PC-9 (cell line): ENCODE measurements at regions not wholly inside any gene's neighbourhood (a gene's known extent, or its start where the extent isn't known, plus 50 kb on each side); places are given as distances from the start of the nearest gene placed in this dataset.

Source experiments
- BruUV-seq: library from RNA; stranded (reverse); fragments of 400-500 nt; replicated peaks from 2 replicates; lab custom pipeline; 2021; lab: Mats Ljungman, UMichigan
- CTCF ChIA-PET: fragments of 300-600 bp; sonication (Branson Sonifier 250); formaldehyde crosslinking; loops from one replicate; lab custom pipeline; 2022; ENCODE audit warnings: antibody characterized with exemption; lab: Charles Lee
- POLR2A ChIA-PET: fragments of 300-600 bp; sonication (Branson Sonifier 250); formaldehyde crosslinking; loops from one replicate; lab custom pipeline; 2022; ENCODE audit warnings: antibody characterized with exemption; ENCODE audit not compliant: unreplicated experiment; lab: Charles Lee
- DNase-seq, 2 experiments: peaks; one replicate each; pipeline versions ENCODE4 v3.0.0 to v3.0.0-alpha.2; 2015 to 2022; ENCODE audit warnings: mixed read lengths in 1 of 2
- H2AFZ ChIP-seq: fragments of 200-600 bp; sonication (generic); 2 replicates; pipeline ENCODE4 v1.8.1; 2017; ENCODE audit warnings: antibody characterized with exemption
- H3F3A ChIP-seq: fragments of 200-600 bp; sonication (generic); 2 replicates; pipeline ENCODE4 v1.8.1; 2017; ENCODE audit warnings: antibody characterized with exemption, mild to moderate bottlenecking, low read depth; ENCODE audit not compliant: insufficient read depth
- H3K27ac ChIP-seq: fragments of 200-600 bp; sonication (generic); 2 replicates; pipeline ENCODE4 v1.6.1; 2016; ENCODE audit warnings: mixed run types
- H3K27me3 ChIP-seq: fragments of 200-600 bp; sonication (generic); 2 replicates; pipeline ENCODE4 v1.6.1; 2016; ENCODE audit warnings: low read depth, mixed run types; ENCODE audit not compliant: insufficient read depth
- H3K36me3 ChIP-seq: fragments of 200-600 bp; sonication (generic); 2 replicates; pipeline ENCODE4 v1.6.1; 2016; ENCODE audit warnings: low read depth, mixed run types
- H3K4me1 ChIP-seq: fragments of 200-600 bp; sonication (generic); replicated peaks from 2 replicates; pipeline ENCODE4 v1.6.1; 2016; ENCODE audit warnings: mixed run types; ENCODE audit not compliant: insufficient read depth
- H3K4me2 ChIP-seq: fragments of 200-600 bp; sonication (generic); 2 replicates; pipeline ENCODE4 v1.6.1; 2017; ENCODE audit warnings: mixed run types
- H3K4me3 ChIP-seq: fragments of 200-600 bp; sonication (generic); 2 replicates; pipeline ENCODE4 v1.6.1; 2016; ENCODE audit warnings: mixed run types
- H3K79me2 ChIP-seq: fragments of 200-600 bp; sonication (generic); 2 replicates; pipeline ENCODE4 v1.6.1; 2017; ENCODE audit warnings: low read depth, mixed run types
- H3K9me2 ChIP-seq: fragments of 200-600 bp; sonication (generic); 2 replicates; pipeline ENCODE4 v1.8.1; 2017; ENCODE audit warnings: mild to moderate bottlenecking; ENCODE audit not compliant: insufficient read depth
- H3K9me3 ChIP-seq: fragments of 200-600 bp; sonication (generic); 2 replicates; pipeline ENCODE4 v1.8.1; 2016; ENCODE audit warnings: low read depth; ENCODE audit not compliant: insufficient read depth
- H4K20me1 ChIP-seq: fragments of 200-600 bp; sonication (generic); 2 replicates; pipeline ENCODE4 v1.8.1; 2017; ENCODE audit not compliant: insufficient read depth
- EZH2 ChIP-seq: fragments of 200-600 bp; sonication (generic); IDR thresholded peaks from 2 replicates; pipeline ENCODE4 v1.8.0; 2017; ENCODE audit warnings: antibody characterized with exemption, low read depth
- intact Hi-C: fragments of 100-400 bp; cut with micrococcal nuclease; formaldehyde crosslinking; loops from one replicate; pipeline ENCODE4 v1.10.0; 2022; ENCODE audit not compliant: unreplicated experiment
- TF ChIP-seq, protein P1 (sequence below): fragments of 200-600 bp; sonication (generic); conservative IDR thresholded peaks from 2 replicates; pipeline ENCODE4 v1.6.1; 2017; ENCODE audit warnings: mixed run types, antibody characterized with exemption, mild to moderate bottlenecking, moderate library complexity

GRCh38 chr2:181821049-181821448 is 70.5 kb upstream of the ITPRID2 start:
- Histone ChIP-seq H3K9me2 (no peaks in the 10 kb centered on the region), H4K20me1 (no peaks in the 10 kb centered on the region), H3K4me2 (no peak overlapping the region), H3K4me3 (no peak overlapping the region), H3F3A (no peaks in the 10 kb centered on the region), H3K27me3 (no peaks in the 10 kb centered on the region), H2AFZ (no peak overlapping the region), H3K4me1 (0 out of 2 replicates have a peak, but pooled peaks cover 5% of the 10 kb centered on the region), H3K27ac (no peak overlapping the region), H3K36me3 (no peaks in the 10 kb centered on the region), H3K79me2 (no peaks in the 10 kb centered on the region), H3K9me3 (no peaks in the 10 kb centered on the region)
- ChIA-PET CTCF (no interaction called here), POLR2A (no interaction called here)
- no TSS peak for BruUV-seq
- TF ChIP-seq, protein P1, sequence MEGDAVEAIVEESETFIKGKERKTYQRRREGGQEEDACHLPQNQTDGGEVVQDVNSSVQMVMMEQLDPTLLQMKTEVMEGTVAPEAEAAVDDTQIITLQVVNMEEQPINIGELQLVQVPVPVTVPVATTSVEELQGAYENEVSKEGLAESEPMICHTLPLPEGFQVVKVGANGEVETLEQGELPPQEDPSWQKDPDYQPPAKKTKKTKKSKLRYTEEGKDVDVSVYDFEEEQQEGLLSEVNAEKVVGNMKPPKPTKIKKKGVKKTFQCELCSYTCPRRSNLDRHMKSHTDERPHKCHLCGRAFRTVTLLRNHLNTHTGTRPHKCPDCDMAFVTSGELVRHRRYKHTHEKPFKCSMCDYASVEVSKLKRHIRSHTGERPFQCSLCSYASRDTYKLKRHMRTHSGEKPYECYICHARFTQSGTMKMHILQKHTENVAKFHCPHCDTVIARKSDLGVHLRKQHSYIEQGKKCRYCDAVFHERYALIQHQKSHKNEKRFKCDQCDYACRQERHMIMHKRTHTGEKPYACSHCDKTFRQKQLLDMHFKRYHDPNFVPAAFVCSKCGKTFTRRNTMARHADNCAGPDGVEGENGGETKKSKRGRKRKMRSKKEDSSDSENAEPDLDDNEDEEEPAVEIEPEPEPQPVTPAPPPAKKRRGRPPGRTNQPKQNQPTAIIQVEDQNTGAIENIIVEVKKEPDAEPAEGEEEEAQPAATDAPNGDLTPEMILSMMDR = no peak
- TF ChIP-seq EZH2 = no peak
- intact Hi-C loops = no loop called here
- DNase-seq = no peak

DNA sequence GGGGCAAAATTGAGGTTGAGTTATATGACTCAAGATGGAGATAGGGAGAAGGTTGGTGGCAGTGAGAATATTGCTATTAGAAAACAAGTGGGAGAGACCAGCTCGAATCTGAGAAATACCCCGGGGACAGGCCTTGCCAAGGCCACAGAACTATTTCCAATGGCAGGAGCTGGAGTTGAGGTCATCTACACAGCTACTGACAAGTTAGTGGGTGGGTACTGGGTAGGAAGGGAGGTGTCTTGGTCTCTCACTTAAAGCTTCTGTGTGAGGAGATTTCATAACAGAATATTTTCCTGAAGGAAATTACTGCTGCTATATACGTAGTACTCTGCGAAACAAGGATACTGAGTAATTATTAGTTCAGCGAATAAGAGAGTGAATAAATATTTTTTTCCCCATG is 69.4 kb upstream of the ITPRID2 start:
- no peak for DNase-seq
- Histone ChIP-seq H3K36me3 (no peaks in the 10 kb centered on the region), H3K4me2 (no peak overlapping the region), H3K4me1 (0 out of 2 replicates have a peak, but pooled peaks cover 5% of the 10 kb centered on the region), H3K9me3 (no peaks in the 10 kb centered on the region), H3K27me3 (no peaks in the 10 kb centered on the region), H4K20me1 (no peaks in the 10 kb centered on the region), H3K27ac (no peak overlapping the region), H3K9me2 (no peaks in the 10 kb centered on the region), H3F3A (no peaks in the 10 kb centered on the region), H2AFZ (no peak overlapping the region), H3K4me3 (no peak overlapping the region), H3K79me2 (no peaks in the 10 kb centered on the region)
- no TSS peak for BruUV-seq
- TF ChIP-seq, protein P1 = no peak
- no peak for TF ChIP-seq EZH2
- ChIA-PET CTCF (no interaction called here), POLR2A (interaction anchor here (0.5 to 0.6 kb wide), 2 partner anchors 9 to 510 kb away, joined by 5 read pairs; no protein-coding TSS in a partner anchor)
- intact Hi-C loops = no loop called here

DNA sequence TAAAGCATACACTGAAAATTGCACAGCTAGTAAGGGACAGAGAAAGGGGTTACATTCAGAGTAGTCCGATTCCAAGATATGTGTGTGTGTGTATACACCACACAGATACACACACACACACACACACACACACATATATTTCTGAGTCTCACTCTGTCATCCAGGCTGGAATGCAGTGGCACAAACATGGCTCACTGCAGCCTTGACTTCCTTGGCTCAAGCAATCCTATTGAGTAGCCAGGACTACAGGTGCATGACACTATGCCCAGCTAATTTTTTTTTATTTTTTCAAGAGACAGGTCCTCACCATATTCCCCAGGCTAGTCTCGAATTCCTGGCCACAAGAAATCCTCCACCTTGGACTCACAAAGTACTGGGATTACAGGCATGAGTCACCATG is 68.1 kb upstream of the ITPRID2 start:
- no peaks in the 10 kb centered on the region for H3F3A ChIP-seq
- no peaks in the 10 kb centered on the region for H4K20me1 ChIP-seq
- POLR2A ChIA-PET = no interaction called here
- no peaks in the 10 kb centered on the region for H3K79me2 ChIP-seq
- H3K4me3 ChIP-seq = no peak overlapping the region
- intact Hi-C loops = no loop called here
- H3K9me2 ChIP-seq = no peaks in the 10 kb centered on the region
- H3K36me3 ChIP-seq = no peaks in the 10 kb centered on the region
- no peaks in the 10 kb centered on the region for H3K4me1 ChIP-seq
- no TSS peak for BruUV-seq
- no peak overlapping the region for H2AFZ ChIP-seq
- DNase-seq = no peak
- no peak overlapping the region for H3K4me2 ChIP-seq
- CTCF ChIA-PET = no interaction called here
- H3K27me3 ChIP-seq = no peaks in the 10 kb centered on the region
- no peaks in the 10 kb centered on the region for H3K9me3 ChIP-seq
- H3K27ac ChIP-seq = no peak overlapping the region
- no peak for TF ChIP-seq EZH2
- TF ChIP-seq, protein P1 = no peak
